ENCODE measurements at regions not wholly inside any gene's neighbourhood (a gene's known extent, or its start where the extent isn't known, plus 50 kb on each side); places are given as distances from the start of the nearest gene placed in this dataset.

DNA sequence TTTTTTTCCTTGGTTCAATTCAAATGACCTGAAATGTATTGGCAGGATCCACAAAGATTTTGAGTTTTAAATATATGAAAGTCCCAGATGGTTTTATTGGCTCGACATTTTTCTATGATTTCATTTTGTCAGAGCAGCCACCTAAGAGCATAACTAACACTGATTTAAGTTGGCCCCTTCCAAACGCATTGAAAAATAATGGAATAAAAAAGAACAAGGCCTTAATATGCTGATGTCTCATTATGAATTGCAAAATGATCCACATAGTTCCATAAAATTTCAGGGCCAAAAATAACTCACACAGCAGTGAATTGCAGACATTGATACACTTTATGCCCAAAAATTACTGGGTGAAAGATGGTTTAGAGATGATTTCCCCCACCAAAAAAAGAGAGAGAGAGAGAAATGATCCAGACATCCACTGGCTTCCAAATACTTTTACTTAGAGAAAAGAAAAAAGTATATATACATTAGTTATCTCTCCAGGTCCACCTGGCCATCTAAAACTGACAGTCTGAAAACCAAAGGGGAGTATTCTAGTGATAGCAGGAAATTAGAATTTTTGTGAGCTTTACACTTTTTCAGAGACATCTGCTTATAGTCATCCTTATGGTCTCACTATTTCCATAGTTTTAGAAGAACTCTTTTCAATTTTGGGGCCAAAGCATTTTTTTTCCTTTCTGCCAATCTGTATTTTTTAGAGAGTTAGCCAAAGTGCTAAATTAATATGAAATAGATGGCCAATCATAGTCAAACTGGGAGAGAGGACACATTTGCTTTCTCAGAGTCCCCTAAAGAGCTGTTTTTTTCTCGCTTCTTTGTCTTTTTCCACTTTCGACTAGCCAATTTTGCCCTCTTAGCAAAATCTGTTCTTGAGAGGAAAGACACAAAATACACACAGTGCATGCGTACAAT is 213.5 kb upstream of the RND3 start:
- Mint-ChIP-seq H3K4me3 (ENCODE audit: unreplicated experiment) (no peak overlapping the region), H3K9me3 (ENCODE audit: unreplicated experiment) (peaks cover 4% of the 10 kb centered on the region), H3K36me3 (ENCODE audit: low read depth, unreplicated experiment) (no peaks in the 10 kb centered on the region), H3K27me3 (ENCODE audit: low read depth, unreplicated experiment) (no peaks in the 10 kb centered on the region), H3K27ac (ENCODE audit: unreplicated experiment) (no peak overlapping the region), H3K4me1 (ENCODE audit: low read depth, unreplicated experiment) (no peaks in the 10 kb centered on the region)
- FAIRE-seq (no peak), DNase-seq (ENCODE audit: low read depth) (no peak)
- no peak overlapping the region for H2AFZ ChIP-seq (ENCODE audit: low read depth, low read length)
- no peaks in the 10 kb centered on the region for H3K9me3 ChIP-seq (ENCODE audit: insufficient read depth, low read depth, low read length)
- no peak overlapping the region for H3K9ac ChIP-seq (ENCODE audit: low read length)
- no peak overlapping the region for H3K4me3 ChIP-seq (ENCODE audit: insufficient read depth, low read depth, low read length)
- H3K27me3 ChIP-seq (ENCODE audit: insufficient read depth, low read length): no peaks in the 10 kb centered on the region
- no peak for TF ChIP-seq EZH2 (IDR thresholded peaks at IDR 0.05; ENCODE audit: insufficient read depth, low read length)
- TF ChIP-seq, protein P1, sequence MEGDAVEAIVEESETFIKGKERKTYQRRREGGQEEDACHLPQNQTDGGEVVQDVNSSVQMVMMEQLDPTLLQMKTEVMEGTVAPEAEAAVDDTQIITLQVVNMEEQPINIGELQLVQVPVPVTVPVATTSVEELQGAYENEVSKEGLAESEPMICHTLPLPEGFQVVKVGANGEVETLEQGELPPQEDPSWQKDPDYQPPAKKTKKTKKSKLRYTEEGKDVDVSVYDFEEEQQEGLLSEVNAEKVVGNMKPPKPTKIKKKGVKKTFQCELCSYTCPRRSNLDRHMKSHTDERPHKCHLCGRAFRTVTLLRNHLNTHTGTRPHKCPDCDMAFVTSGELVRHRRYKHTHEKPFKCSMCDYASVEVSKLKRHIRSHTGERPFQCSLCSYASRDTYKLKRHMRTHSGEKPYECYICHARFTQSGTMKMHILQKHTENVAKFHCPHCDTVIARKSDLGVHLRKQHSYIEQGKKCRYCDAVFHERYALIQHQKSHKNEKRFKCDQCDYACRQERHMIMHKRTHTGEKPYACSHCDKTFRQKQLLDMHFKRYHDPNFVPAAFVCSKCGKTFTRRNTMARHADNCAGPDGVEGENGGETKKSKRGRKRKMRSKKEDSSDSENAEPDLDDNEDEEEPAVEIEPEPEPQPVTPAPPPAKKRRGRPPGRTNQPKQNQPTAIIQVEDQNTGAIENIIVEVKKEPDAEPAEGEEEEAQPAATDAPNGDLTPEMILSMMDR (IDR thresholded peaks at IDR 0.05; ENCODE audit: insufficient read depth, low read depth, low read length): no peak
- no peaks in the 10 kb centered on the region for H4K20me1 ChIP-seq (ENCODE audit: insufficient read depth, low read length)
- no peak overlapping the region for H3K4me2 ChIP-seq (ENCODE audit: low read length)
- H3K27ac ChIP-seq (ENCODE audit: low read depth, low read length): no peak overlapping the region
- H3K4me1 ChIP-seq (ENCODE audit: insufficient read depth, low read length): peaks cover 6% of the 10 kb centered on the region
- H3K79me2 ChIP-seq (ENCODE audit: insufficient read depth, low read length): no peaks in the 10 kb centered on the region
- H3K36me3 ChIP-seq (ENCODE audit: insufficient read depth, low read length): no peaks in the 10 kb centered on the region

DNA sequence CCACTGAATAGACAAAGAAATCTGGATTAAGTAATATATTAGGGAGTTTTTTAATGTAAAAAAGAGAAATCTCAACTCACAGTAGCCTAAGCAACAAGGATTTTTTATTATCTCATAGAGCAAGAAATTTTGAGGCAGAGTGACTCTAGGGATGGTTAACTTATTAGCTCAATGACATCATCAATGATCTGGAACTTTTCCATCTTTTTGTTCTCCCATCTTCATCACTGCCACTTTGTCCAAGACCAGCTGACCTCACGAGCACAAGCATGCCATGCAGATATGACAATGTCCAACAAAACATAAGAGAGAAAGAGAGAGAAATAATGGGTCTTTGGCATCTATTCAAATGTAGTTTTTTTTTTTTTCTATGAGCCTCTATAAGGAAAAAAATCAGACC is 211.8 kb upstream of the RND3 start:
- H3K27ac Mint-ChIP-seq (ENCODE audit: unreplicated experiment): no peak overlapping the region
- no peak overlapping the region for H2AFZ ChIP-seq (ENCODE audit: low read depth, low read length)
- H3K9me3 Mint-ChIP-seq (ENCODE audit: unreplicated experiment): peaks cover 4% of the 10 kb centered on the region
- TF ChIP-seq, protein P1 (IDR thresholded peaks at IDR 0.05; ENCODE audit: insufficient read depth, low read depth, low read length): no peak
- no peak for TF ChIP-seq EZH2 (IDR thresholded peaks at IDR 0.05; ENCODE audit: insufficient read depth, low read length)
- H3K4me3 Mint-ChIP-seq (ENCODE audit: unreplicated experiment): no peak overlapping the region
- H3K27ac ChIP-seq (ENCODE audit: low read depth, low read length): no peak overlapping the region
- H3K4me1 Mint-ChIP-seq (ENCODE audit: low read depth, unreplicated experiment): no peaks in the 10 kb centered on the region
- no peak overlapping the region for H3K4me2 ChIP-seq (ENCODE audit: low read length)
- no peak overlapping the region for H3K9ac ChIP-seq (ENCODE audit: low read length)
- no peaks in the 10 kb centered on the region for H3K9me3 ChIP-seq (ENCODE audit: insufficient read depth, low read depth, low read length)
- no peak for FAIRE-seq
- H3K4me3 ChIP-seq (ENCODE audit: insufficient read depth, low read depth, low read length): no peak overlapping the region
- no peaks in the 10 kb centered on the region for H3K79me2 ChIP-seq (ENCODE audit: insufficient read depth, low read length)
- no peaks in the 10 kb centered on the region for H3K27me3 Mint-ChIP-seq (ENCODE audit: low read depth, unreplicated experiment)
- no peaks in the 10 kb centered on the region for H4K20me1 ChIP-seq (ENCODE audit: insufficient read depth, low read length)
- no peaks in the 10 kb centered on the region for H3K4me1 ChIP-seq (ENCODE audit: insufficient read depth, low read length)
- H3K27me3 ChIP-seq (ENCODE audit: insufficient read depth, low read length): no peaks in the 10 kb centered on the region
- no peak for DNase-seq (ENCODE audit: low read depth)
- H3K36me3 ChIP-seq (ENCODE audit: insufficient read depth, low read length): no peaks in the 10 kb centered on the region
- no peaks in the 10 kb centered on the region for H3K36me3 Mint-ChIP-seq (ENCODE audit: low read depth, unreplicated experiment)

Data from astrocyte (in vitro differentiated cells and primary cell).